Ishikawa (cell line): ENCODE measurements at regions not wholly inside any gene's neighbourhood (a gene's known extent, or its start where the extent isn't known, plus 50 kb on each side); places are given as distances from the start of the nearest gene placed in this dataset.

Source experiments
- CEBPB ChIP-seq: IDR thresholded peaks from 2 replicates; pipeline ENCODE4 v1.6.1; 2012
- CREB1 ChIP-seq: IDR thresholded peaks from 2 replicates; pipeline ENCODE4 v1.6.1; 2012; ENCODE audit warnings: low read depth
- EGR1 ChIP-seq: IDR thresholded peaks from 2 replicates; pipeline ENCODE4 v1.6.1; 2012
- EP300 ChIP-seq: IDR thresholded peaks from 2 replicates; pipeline ENCODE4 v1.6.1; 2012; ENCODE audit warnings: borderline replicate concordance
- FOXM1 ChIP-seq: IDR thresholded peaks from 2 replicates; pipeline ENCODE4 v1.6.1; 2012; ENCODE audit warnings: low read depth, borderline replicate concordance
- NFIC ChIP-seq: IDR thresholded peaks from 2 replicates; pipeline ENCODE4 v1.6.1; 2012
- RAD21 ChIP-seq: IDR thresholded peaks from 2 replicates; pipeline ENCODE4 v1.6.1; 2012; ENCODE audit warnings: low read depth
- TAF1 ChIP-seq: IDR thresholded peaks from 2 replicates; pipeline ENCODE4 v1.6.1; 2012; ENCODE audit warnings: low read depth, mild to moderate bottlenecking
- TCF12 ChIP-seq: IDR thresholded peaks from 2 replicates; pipeline ENCODE4 v1.6.1; 2012; ENCODE audit warnings: low read depth
- TEAD4 ChIP-seq: IDR thresholded peaks from 2 replicates; pipeline ENCODE4 v1.6.1; 2012
- YY1 ChIP-seq: IDR thresholded peaks from 2 replicates; pipeline ENCODE4 v1.6.1; 2012; ENCODE audit warnings: low read depth
- ZBTB7A ChIP-seq: IDR thresholded peaks from 2 replicates; pipeline ENCODE4 v1.6.1; 2012; ENCODE audit warnings: low read depth
- TF ChIP-seq, protein P1 (sequence below): IDR thresholded peaks from 2 replicates; pipeline ENCODE4 v1.6.1; 2012
- TF ChIP-seq, protein P2 (sequence below): IDR thresholded peaks from 2 replicates; pipeline ENCODE4 v1.6.1; 2012; ENCODE audit warnings: low read depth, mild to moderate bottlenecking
- TF ChIP-seq, protein P3 (sequence below): IDR thresholded peaks from 2 replicates; pipeline ENCODE4 v1.6.1; 2012

DNA sequence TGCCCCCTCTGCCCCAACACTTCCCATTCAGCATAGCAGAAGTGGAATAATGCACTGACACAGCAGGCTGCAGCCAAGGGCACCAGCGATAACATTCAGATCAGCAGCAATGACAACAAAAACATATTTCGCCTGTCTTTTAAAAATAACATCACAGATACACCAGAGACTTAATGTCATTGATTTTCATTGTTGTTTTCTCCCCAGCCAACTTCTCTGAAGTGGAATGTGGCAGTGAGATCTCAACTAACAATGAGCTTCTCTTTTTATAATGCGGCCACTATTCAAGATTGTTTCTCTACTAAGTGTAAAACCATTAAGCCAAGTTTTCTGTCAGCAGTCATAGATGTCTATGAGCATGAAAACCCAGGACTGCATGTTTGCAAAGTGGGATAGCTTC is 158.2 kb upstream of the TMEM229A start:
- TF ChIP-seq NFIC (no peak), TCF12 (no peak), TAF1 (no peak), FOXM1 (no peak), EP300 (no peak), CREB1 (no peak), RAD21 (no peak)
- TF ChIP-seq, protein P1, sequence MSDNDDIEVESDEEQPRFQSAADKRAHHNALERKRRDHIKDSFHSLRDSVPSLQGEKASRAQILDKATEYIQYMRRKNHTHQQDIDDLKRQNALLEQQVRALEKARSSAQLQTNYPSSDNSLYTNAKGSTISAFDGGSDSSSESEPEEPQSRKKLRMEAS, result no peak
- TF ChIP-seq, protein P2, sequence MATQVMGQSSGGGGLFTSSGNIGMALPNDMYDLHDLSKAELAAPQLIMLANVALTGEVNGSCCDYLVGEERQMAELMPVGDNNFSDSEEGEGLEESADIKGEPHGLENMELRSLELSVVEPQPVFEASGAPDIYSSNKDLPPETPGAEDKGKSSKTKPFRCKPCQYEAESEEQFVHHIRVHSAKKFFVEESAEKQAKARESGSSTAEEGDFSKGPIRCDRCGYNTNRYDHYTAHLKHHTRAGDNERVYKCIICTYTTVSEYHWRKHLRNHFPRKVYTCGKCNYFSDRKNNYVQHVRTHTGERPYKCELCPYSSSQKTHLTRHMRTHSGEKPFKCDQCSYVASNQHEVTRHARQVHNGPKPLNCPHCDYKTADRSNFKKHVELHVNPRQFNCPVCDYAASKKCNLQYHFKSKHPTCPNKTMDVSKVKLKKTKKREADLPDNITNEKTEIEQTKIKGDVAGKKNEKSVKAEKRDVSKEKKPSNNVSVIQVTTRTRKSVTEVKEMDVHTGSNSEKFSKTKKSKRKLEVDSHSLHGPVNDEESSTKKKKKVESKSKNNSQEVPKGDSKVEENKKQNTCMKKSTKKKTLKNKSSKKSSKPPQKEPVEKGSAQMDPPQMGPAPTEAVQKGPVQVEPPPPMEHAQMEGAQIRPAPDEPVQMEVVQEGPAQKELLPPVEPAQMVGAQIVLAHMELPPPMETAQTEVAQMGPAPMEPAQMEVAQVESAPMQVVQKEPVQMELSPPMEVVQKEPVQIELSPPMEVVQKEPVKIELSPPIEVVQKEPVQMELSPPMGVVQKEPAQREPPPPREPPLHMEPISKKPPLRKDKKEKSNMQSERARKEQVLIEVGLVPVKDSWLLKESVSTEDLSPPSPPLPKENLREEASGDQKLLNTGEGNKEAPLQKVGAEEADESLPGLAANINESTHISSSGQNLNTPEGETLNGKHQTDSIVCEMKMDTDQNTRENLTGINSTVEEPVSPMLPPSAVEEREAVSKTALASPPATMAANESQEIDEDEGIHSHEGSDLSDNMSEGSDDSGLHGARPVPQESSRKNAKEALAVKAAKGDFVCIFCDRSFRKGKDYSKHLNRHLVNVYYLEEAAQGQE, result no peak

GRCh38 chr7:124188576-124188975 is 155.7 kb upstream of the TMEM229A start:
- TF ChIP-seq CEBPB (no peak), TEAD4 (no peak), YY1 (no peak), NFIC (no peak), FOXM1 (no peak), EP300 (no peak), TCF12 (no peak), EGR1 (no peak), TAF1 (no peak)
- TF ChIP-seq, protein P1, result no peak
- TF ChIP-seq, protein P3, sequence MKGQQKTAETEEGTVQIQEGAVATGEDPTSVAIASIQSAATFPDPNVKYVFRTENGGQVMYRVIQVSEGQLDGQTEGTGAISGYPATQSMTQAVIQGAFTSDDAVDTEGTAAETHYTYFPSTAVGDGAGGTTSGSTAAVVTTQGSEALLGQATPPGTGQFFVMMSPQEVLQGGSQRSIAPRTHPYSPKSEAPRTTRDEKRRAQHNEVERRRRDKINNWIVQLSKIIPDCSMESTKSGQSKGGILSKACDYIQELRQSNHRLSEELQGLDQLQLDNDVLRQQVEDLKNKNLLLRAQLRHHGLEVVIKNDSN, result no peak
- TF ChIP-seq, protein P2, result no peak

- TF ChIP-seq EP300, result no peak
- no peak for TF ChIP-seq EGR1
- no peak for TF ChIP-seq TEAD4
- no peak for TF ChIP-seq TAF1
- TF ChIP-seq YY1, result no peak
- TF ChIP-seq RAD21, result no peak
- TF ChIP-seq NFIC, result no peak
- no peak for TF ChIP-seq CEBPB
- TF ChIP-seq, protein P1, result no peak
- TF ChIP-seq TCF12, result no peak
- TF ChIP-seq, protein P2, result no peak
- TF ChIP-seq FOXM1, result no peak
- TF ChIP-seq, protein P3, result no peak
- no peak for TF ChIP-seq CREB1
- TF ChIP-seq ZBTB7A, result no peak
These were observed 155.1 kb upstream of the TMEM229A start for GRCh38 chr7:124187962-124188361.

DNA sequence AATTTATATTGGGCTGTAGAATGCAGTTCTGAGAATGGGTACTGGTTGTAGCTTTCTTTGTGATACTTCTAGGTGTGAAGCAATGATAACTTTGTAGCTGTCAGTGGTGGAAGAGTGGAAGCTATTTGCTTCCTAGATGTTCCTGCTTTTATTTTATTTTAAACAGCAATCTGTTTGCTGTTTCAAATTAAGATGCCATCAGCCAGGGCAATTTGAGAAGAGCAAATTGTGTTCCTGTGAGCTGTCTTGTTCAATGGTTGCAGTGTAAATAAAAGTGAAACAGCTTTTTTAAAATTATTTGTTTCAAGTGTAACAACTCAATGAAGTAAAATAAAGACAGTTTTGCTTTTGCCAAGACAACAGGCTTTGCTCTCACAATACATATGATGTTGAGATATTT is 150.8 kb upstream of the TMEM229A start:
- TF ChIP-seq TEAD4, result no peak
- TF ChIP-seq, protein P3, result no peak

- no peak for TF ChIP-seq CREB1
- TF ChIP-seq, protein P3, result no peak
- no peak for TF ChIP-seq EP300
- no peak for TF ChIP-seq RAD21
- TF ChIP-seq FOXM1, result no peak
- TF ChIP-seq EGR1, result no peak
These were observed 146.8 kb upstream of the TMEM229A start for GRCh38 chr7:124179641-124180040.
